GM12891 (cell line): ENCODE measurements at regions not wholly inside any gene's neighbourhood (a gene's known extent, or its start where the extent isn't known, plus 50 kb on each side); places are given as distances from the start of the nearest gene placed in this dataset.

Source experiments
- PAX5 ChIP-seq: IDR thresholded peaks from 2 replicates; pipeline ENCODE4 v1.6.1; 2011; ENCODE audit warnings: low read length, moderate library complexity, mild to moderate bottlenecking; ENCODE audit not compliant: insufficient read depth, severe bottlenecking
- POLR2A ChIP-seq: IDR thresholded peaks from 2 replicates; pipeline ENCODE4 v1.6.1; 2011; ENCODE audit warnings: low read depth, low read length, control low read depth
- POLR2AphosphoS5 ChIP-seq: IDR thresholded peaks from 2 replicates; pipeline ENCODE4 v1.6.1; 2011; ENCODE audit warnings: low read depth, low read length, control low read depth
- POU2F2 ChIP-seq: IDR thresholded peaks from 2 replicates; pipeline ENCODE4 v1.6.1; 2011; ENCODE audit warnings: low read depth, mild to moderate bottlenecking, control low read depth, low read length, moderate library complexity
- SPI1 ChIP-seq: IDR thresholded peaks from 2 replicates; pipeline ENCODE4 v1.6.1; 2011; ENCODE audit warnings: low read depth, low read length, control low read depth
- TAF1 ChIP-seq: IDR thresholded peaks from 2 replicates; pipeline ENCODE4 v1.6.1; 2011; ENCODE audit warnings: low read depth, low read length, control low read depth

DNA sequence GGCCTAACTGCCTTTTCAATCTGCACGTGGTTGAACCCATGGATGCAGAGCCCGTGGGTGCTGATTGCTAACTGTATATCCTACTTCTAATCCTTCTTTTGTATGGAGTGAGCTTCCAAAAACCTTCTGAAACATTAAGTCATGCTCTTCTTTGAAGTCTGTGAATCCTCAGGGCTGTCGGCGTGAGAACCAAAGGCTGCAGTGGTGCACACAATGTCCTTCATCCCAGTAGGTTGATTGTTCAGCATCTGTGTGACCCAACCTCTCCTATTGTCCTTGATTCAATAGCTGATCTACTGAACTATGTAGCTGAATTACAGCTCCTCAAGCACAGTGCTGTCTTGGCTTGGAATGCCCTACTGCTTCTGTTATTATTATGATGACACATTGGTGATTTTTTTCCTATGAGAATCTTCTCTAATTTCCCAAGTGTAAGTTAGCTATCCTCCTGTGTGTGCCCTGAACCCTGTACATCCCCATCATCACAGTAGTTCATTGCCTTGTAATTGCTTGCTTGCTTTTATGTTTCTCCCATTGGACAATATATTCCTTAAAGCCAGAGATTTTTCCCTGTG lies 294.6 kb downstream of the TRIML1 start:
- no peak for TF ChIP-seq POLR2A
- TF ChIP-seq POLR2AphosphoS5, result no peak
- no peak for TF ChIP-seq SPI1
- no peak for TF ChIP-seq TAF1
- TF ChIP-seq PAX5, result no peak
- TF ChIP-seq POU2F2, result no peak
